Activated naive CD4-positive, alpha-beta T cell treated with anti-CD3 and anti-CD28 coated beads for 36 hours (primary cell): ENCODE measurements at regions not wholly inside any gene's neighbourhood (a gene's known extent, or its start where the extent isn't known, plus 50 kb on each side); places are given as distances from the start of the nearest gene placed in this dataset.

Source experiments
- CTCF ChIA-PET: fragments of 350-600 bp; sonication (Branson Sonifier 250); formaldehyde crosslinking; loops from one replicate; lab custom pipeline; 2021; ENCODE audit warnings: antibody characterized with exemption; lab: Charles Lee
- DNase-seq: peaks from one replicate; pipeline ENCODE4 v3.0.0-alpha.2; 2020
- H3K27ac Mint-ChIP-seq: one replicate; pipeline ENCODE4 v1.8.0; 2021; ENCODE audit warnings: mild to moderate bottlenecking, mixed read lengths
- H3K27me3 Mint-ChIP-seq: one replicate; pipeline ENCODE4 v1.8.0; 2021; ENCODE audit warnings: low read depth, mixed read lengths
- H3K36me3 Mint-ChIP-seq: one replicate; pipeline ENCODE4 v1.8.0; 2021; ENCODE audit warnings: low read depth, mixed read lengths
- H3K4me1 Mint-ChIP-seq: one replicate; pipeline ENCODE4 v1.8.0; 2021; ENCODE audit warnings: low read depth, mixed read lengths
- H3K4me3 Mint-ChIP-seq: one replicate; pipeline ENCODE4 v1.8.0; 2021; ENCODE audit warnings: mild to moderate bottlenecking, moderate library complexity, mixed read lengths
- H3K9me3 Mint-ChIP-seq: one replicate; pipeline ENCODE4 v1.8.0; 2021; ENCODE audit warnings: mixed read lengths
- intact Hi-C: fragments of 100-400 bp; cut with micrococcal nuclease; formaldehyde crosslinking; loops from one replicate; pipeline ENCODE4 v1.15.1; 2023

DNA sequence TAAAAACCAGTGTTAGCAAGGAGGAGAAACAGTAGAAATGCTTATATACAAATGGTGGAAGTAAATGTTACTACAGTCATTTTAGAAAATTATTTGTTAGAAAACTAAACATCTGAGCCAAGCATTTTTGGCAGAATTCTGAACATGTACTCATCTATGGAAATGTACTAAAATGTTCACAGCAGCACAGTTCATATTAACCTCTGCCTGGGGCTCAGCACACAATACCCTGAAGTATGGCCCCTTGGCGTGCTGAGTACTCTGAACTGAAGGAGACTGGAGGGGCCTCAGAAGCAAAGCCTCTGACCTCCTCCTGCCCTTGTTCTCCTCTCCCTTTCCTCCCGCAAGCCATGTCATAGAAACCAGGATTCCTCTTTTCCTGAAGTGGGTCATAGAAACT is 66.2 kb upstream of the RALGAPA2 start:
- intact Hi-C loops = no loop called here
- Mint-ChIP-seq H3K4me3 (no peak overlapping the region), H3K4me1 (no peaks in the 10 kb centered on the region), H3K27me3 (peaks cover 8% of the 10 kb centered on the region), H3K9me3 (peaks cover 2% of the 10 kb centered on the region), H3K27ac (no peak overlapping the region), H3K36me3 (no peaks in the 10 kb centered on the region)
- DNase-seq = no peak
- CTCF ChIA-PET = no interaction called here

DNA sequence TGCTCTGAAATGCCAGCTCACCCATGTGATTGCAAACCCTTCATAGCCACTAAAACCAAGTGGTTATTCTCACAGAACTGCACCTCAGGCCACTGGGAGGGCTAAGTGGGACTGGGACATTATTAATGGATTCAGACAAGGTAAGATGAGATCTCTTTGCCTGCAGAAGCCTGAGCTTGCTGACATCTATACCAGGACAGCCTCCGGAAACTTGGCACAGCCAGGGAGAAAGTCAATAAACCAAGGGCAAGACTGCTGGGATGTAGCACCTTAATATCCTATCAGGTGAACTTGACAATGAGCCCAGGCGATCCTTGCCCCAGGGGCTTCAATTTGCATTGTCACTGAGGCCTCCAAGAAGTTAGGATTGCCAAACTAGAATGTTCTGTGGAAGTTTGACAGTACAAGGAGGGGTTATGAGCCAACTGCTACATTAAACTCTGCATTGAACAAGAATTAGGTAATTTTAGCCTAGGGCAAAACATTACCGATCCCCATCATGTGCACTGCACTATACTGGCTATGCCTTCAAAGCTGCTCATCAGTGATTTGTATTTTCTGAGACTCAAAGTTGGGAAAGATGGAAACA is 60.1 kb upstream of the RALGAPA2 start:
- H3K27me3 Mint-ChIP-seq = peaks cover 20% of the 10 kb centered on the region
- peaks cover 7% of the 10 kb centered on the region for H3K4me1 Mint-ChIP-seq
- CTCF ChIA-PET = no interaction called here
- H3K36me3 Mint-ChIP-seq = no peaks in the 10 kb centered on the region
- DNase-seq = no peak
- no peak overlapping the region for H3K27ac Mint-ChIP-seq
- peaks cover 2% of the 10 kb centered on the region for H3K9me3 Mint-ChIP-seq
- H3K4me3 Mint-ChIP-seq = no peak overlapping the region
- intact Hi-C loops = no loop called here

DNA sequence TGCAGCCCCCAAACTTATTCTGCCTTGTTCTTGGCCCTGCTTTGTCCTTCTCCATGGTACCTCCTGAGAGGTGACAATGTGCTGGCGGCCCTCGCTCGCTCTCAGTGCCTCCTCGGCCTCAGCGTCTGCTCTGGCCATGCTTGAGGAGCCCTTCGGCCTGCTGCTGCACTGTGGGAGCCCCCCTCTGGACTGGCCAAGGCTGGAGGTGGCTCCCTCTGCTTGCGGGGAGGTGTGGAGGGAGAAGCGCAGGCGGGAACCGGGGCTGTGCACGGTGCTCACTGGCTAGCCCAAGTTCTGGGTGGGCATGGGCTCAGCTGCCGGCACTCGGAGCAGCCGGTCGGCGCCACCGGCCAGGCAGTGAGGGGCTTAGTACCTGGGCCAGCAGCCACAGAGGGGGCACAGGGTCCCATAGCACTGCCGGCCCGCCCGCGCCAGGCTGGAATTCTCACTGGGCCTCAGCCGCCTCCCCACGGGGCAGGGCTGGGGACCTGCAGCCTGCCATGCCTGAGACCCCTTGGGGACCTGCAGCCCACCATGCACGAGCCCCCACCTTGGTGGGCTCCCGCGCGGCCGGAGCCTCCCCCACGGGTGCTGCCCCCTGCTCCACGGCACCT is 55.9 kb upstream of the RALGAPA2 start:
- intact Hi-C loops = no loop called here
- DNase-seq = no peak
- no peak overlapping the region for H3K27ac Mint-ChIP-seq
- H3K9me3 Mint-ChIP-seq = no peaks in the 10 kb centered on the region
- H3K27me3 Mint-ChIP-seq = peaks cover 15% of the 10 kb centered on the region
- H3K4me3 Mint-ChIP-seq = no peak overlapping the region
- CTCF ChIA-PET = interaction anchor here (1.5 kb wide), 1 partner anchor 57 kb away, joined by 3 read pairs; no protein-coding TSS in a partner anchor
- peaks cover 7% of the 10 kb centered on the region for H3K4me1 Mint-ChIP-seq
- no peaks in the 10 kb centered on the region for H3K36me3 Mint-ChIP-seq

DNA sequence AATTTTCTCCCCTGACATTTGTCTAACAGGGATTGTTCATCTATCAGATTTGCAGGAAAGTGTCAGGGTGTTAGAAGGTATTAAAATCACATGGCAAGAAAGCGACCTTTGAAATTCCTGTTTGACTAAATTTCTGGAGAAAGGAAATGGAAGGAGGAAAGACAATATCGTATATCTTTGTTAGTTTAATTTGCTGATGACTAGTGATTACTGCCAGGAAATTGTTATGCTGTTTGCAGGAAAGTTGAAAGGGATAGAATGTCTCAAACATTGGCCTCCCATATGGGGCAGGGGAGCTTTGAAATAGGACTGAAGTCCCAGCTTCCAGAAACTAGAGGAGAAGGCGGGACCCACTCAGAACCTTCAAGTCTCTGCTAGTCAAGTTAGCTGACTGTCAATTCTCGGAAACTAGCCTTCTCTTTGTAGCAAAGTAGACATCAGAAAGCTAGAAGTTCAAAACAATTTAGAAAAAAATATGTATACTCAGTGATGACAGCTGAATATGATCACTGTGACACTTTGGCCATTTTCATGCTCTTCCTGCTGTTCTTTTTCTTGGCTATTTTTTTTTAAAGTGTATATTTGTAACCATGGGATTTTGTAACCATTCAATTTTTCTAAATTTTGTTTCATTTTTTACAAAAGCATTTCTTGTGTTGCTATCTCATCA is 53.4 kb upstream of the RALGAPA2 start:
- H3K36me3 Mint-ChIP-seq = no peaks in the 10 kb centered on the region
- intact Hi-C loops = no loop called here
- H3K27me3 Mint-ChIP-seq = peaks cover 10% of the 10 kb centered on the region
- H3K4me1 Mint-ChIP-seq = peaks cover 7% of the 10 kb centered on the region
- H3K4me3 Mint-ChIP-seq = no peak overlapping the region
- H3K9me3 Mint-ChIP-seq = no peaks in the 10 kb centered on the region
- H3K27ac Mint-ChIP-seq = no peak overlapping the region
- CTCF ChIA-PET = no interaction called here
- DNase-seq = no peak

DNA sequence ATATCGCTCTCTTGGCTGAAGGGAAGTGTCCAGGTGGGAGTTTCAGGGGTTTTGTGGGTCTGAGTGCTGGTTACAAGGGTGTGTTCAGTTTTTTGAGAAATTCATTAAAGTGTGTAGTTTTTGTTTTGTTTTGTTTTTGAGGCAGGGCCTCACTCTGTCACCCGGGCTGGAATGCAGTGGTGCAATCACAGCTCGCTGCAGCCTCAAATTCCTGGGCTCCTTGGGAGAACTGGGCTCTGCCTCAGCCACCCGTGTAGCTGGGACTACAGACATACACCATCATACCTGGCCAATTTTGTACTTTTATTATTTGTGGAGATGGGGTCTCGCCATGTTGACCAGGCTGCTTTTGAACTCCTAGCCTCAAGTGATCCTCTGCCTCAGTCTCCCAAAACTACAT is 51.2 kb upstream of the RALGAPA2 start:
- no peaks in the 10 kb centered on the region for H3K36me3 Mint-ChIP-seq
- no peaks in the 10 kb centered on the region for H3K9me3 Mint-ChIP-seq
- H3K4me1 Mint-ChIP-seq = no peaks in the 10 kb centered on the region
- no peak for DNase-seq
- no peak overlapping the region for H3K4me3 Mint-ChIP-seq
- H3K27me3 Mint-ChIP-seq = peaks cover 5% of the 10 kb centered on the region
- CTCF ChIA-PET = no interaction called here
- no peak overlapping the region for H3K27ac Mint-ChIP-seq
- intact Hi-C loops = no loop called here
